Sigmoid colon (tissue), 6 donors: ENCODE measurements at regions not wholly inside any gene's neighbourhood (a gene's known extent, or its start where the extent isn't known, plus 50 kb on each side); places are given as distances from the start of the nearest gene placed in this dataset.

Experiments
- DNase-seq: peaks from one replicate; pipeline ENCODE4 v3.0.0-alpha.2; 2019
- H3K27ac ChIP-seq, 4 donors: fragments of 200-600 bp; sonication (generic); one replicate each; pipeline ENCODE4 v1.5.1; 2016 to 2019; ENCODE audit warnings: mild to moderate bottlenecking in 1 of 4
- H3K27me3 ChIP-seq, 3 donors: fragments of 200-600 bp; sonication (generic); one replicate each; pipeline ENCODE4 v1.5.1; 2019; ENCODE audit warnings: mild to moderate bottlenecking in 1 of 3
- H3K36me3 ChIP-seq, 4 donors: fragments of 200-600 bp; sonication (generic); one replicate each; pipeline ENCODE4 v1.5.1; 2016 to 2019
- H3K4me1 ChIP-seq, 4 donors: fragments of 200-600 bp; sonication (generic); one replicate each; pipeline ENCODE4 v1.5.1; 2017 to 2019
- H3K4me3 ChIP-seq, 4 donors: fragments of 200-600 bp; sonication (generic); one replicate each; pipeline ENCODE4 v1.5.1; 2017 to 2019; ENCODE audit warnings: mild to moderate bottlenecking in 2 of 4, moderate library complexity in 1 of 4
- H3K9me3 ChIP-seq, 4 donors: fragments of 200-600 bp in 3 of 4; sonication (generic) in 3 of 4; one replicate each; pipeline versions ENCODE4 v1.5.1 to v1.6.1; 2013 to 2019
- EP300 ChIP-seq, 4 donors: sonication (generic); formaldehyde crosslinking; IDR thresholded peaks; one replicate each; pipeline ENCODE4 v1.6.1; 2017; ENCODE audit warnings: antibody characterized with exemption in 4 of 4
- POLR2A ChIP-seq, 2 donors: fragments of 450-650 bp; IDR thresholded peaks; one replicate each; pipeline ENCODE4 v1.6.1; 2016; ENCODE audit warnings: antibody characterized with exemption in 2 of 2, mild to moderate bottlenecking in 2 of 2, moderate library complexity in 2 of 2
- POLR2AphosphoS5 ChIP-seq, 4 donors: sonication (generic); formaldehyde crosslinking; IDR thresholded peaks; one replicate each; pipeline ENCODE4 v1.6.1; 2017; ENCODE audit warnings: antibody characterized with exemption in 4 of 4
- WGBS, 2 donors: extraction: QIAGEN DNeasy Blood & Tissue Kit; methylation state at CpG; one replicate each; pipeline ENCODE4 v1.1.7; 2013; 5-methylcytosine and 5-hydroxymethylcytosine counted together
- intact Hi-C: fragments of 100-400 bp; cut with DNase I; formaldehyde crosslinking; loops from one replicate; pipeline ENCODE4 v1.15.1; 2023
- TF ChIP-seq, protein P1 (sequence below), 4 experiments: fragments of 450-650 bp in 3 of 4; fragments of 200-600 bp in 1 of 4; IDR thresholded peaks; one replicate each; pipeline ENCODE4 v1.5.1; 2016 to 2019; ENCODE audit warnings: antibody characterized with exemption in 4 of 4, mild to moderate bottlenecking in 3 of 4, moderate library complexity in 2 of 4
- donor health status: healthy with polysubstance abuse.
- donor health status: healthy.

DNA sequence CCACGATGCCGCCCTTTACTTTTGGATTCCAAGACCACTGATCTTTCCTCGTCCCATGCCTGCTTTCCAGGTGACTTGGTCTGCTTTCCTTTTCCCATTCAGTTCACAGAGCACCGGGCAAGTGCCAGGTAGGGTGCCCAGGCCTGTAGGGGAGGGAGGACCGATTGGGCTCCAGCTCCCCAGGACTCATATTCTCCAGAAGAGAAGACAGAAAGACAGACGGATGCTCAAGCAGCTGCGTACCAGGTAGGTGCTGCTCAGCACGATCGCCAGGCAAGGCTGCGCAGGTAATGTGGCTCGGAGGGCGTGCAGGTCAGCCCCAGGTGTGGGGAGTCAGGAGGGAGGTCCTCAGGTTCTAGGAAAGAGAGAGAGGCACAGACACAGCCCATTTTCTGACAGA, 67.5 kb upstream of the ZNF423 start:
- peak; percentile 20 for DNase-seq
- Histone ChIP-seq H3K4me1 (no peaks in the 10 kb centered on the region), H3K36me3 (no peaks in the 10 kb centered on the region), H3K27me3 (no peaks in the 10 kb centered on the region), H3K27ac (no peak overlapping the region), H3K9me3 (no peaks in the 10 kb centered on the region), H3K4me3 (no peak overlapping the region)
- no peak for TF ChIP-seq EP300 (IDR thresholded peaks at IDR 0.05)
- TF ChIP-seq POLR2A (IDR thresholded peaks at IDR 0.05) = no peak
- TF ChIP-seq POLR2AphosphoS5 (IDR thresholded peaks at IDR 0.05) = no peak
- TF ChIP-seq, protein P1, sequence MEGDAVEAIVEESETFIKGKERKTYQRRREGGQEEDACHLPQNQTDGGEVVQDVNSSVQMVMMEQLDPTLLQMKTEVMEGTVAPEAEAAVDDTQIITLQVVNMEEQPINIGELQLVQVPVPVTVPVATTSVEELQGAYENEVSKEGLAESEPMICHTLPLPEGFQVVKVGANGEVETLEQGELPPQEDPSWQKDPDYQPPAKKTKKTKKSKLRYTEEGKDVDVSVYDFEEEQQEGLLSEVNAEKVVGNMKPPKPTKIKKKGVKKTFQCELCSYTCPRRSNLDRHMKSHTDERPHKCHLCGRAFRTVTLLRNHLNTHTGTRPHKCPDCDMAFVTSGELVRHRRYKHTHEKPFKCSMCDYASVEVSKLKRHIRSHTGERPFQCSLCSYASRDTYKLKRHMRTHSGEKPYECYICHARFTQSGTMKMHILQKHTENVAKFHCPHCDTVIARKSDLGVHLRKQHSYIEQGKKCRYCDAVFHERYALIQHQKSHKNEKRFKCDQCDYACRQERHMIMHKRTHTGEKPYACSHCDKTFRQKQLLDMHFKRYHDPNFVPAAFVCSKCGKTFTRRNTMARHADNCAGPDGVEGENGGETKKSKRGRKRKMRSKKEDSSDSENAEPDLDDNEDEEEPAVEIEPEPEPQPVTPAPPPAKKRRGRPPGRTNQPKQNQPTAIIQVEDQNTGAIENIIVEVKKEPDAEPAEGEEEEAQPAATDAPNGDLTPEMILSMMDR (IDR thresholded peaks at IDR 0.05) = no peak
- 90 to 93% methylated on average over 12 of the region's 12 CpGs for WGBS, 2 donors
- intact Hi-C loops = loop anchor here (2.0 to 5.0 kb wide), 2 partner anchors 431 to 515 kb away; no protein-coding TSS in a partner anchor

DNA sequence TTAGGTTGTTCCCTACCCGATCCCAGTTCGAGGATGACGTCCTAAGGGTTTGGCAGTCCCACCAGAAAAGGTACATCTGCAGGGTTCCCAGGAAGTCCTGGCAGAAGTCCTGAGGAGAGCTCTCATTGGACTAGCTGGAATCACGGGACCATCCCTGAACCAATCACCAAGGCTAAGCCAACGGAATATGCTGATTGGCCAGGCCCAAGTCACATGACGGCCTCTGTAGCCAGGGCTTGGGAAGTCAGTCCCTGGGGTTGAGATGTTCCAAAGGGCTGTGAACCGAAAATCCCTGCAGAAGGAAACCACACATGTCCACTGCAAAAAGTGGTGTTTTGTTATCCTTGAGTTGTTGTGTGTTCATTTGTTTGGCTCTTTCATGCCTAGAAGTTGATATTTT, 68.2 kb upstream of the ZNF423 start:
- 90 to 91% methylated on average over 7 of the region's 7 CpGs for WGBS, 2 donors
- Histone ChIP-seq H3K9me3 (no peaks in the 10 kb centered on the region), H3K4me1 (no peaks in the 10 kb centered on the region), H3K27ac (no peak overlapping the region), H3K4me3 (no peak overlapping the region), H3K27me3 (no peaks in the 10 kb centered on the region), H3K36me3 (no peaks in the 10 kb centered on the region)
- DNase-seq = peak; percentile 47
- intact Hi-C loops = loop anchor here (5.0 kb wide), 1 partner anchor 432 kb away; no protein-coding TSS in a partner anchor
- TF ChIP-seq, protein P1 (IDR thresholded peaks at IDR 0.05) = no peak

DNA sequence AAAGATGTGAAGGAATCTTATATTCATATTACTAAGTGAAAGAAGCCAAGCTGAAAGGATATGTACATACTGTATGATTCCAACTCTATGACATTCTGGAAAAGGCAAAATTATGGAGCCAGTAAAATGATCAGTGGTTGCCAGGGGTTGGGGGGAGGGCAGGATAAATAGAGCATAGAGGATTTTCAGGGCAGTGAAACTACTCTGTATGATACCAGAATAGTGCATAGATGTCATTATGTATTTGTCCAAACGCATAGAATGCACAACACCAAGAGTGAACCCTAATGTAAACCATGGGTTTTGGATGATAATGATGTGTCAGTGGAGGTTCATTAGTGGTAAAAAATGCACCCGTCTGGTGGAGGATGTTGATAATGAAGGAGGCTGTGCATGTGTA, 71.0 kb upstream of the ZNF423 start:
- Histone ChIP-seq H3K27ac (no peak overlapping the region), H3K27me3 (no peaks in the 10 kb centered on the region), H3K4me1 (no peaks in the 10 kb centered on the region), H3K9me3 (no peaks in the 10 kb centered on the region), H3K36me3 (no peaks in the 10 kb centered on the region), H3K4me3 (no peak overlapping the region)
- TF ChIP-seq, protein P1 (IDR thresholded peaks at IDR 0.05) = no peak
- TF ChIP-seq POLR2A (IDR thresholded peaks at IDR 0.05) (no peak), EP300 (IDR thresholded peaks at IDR 0.05) (no peak)
- WGBS, 2 donors = 85 to 88% methylated on average over 2 of the region's 2 CpGs
- no peak for DNase-seq
- intact Hi-C loops = no loop called here

DNA sequence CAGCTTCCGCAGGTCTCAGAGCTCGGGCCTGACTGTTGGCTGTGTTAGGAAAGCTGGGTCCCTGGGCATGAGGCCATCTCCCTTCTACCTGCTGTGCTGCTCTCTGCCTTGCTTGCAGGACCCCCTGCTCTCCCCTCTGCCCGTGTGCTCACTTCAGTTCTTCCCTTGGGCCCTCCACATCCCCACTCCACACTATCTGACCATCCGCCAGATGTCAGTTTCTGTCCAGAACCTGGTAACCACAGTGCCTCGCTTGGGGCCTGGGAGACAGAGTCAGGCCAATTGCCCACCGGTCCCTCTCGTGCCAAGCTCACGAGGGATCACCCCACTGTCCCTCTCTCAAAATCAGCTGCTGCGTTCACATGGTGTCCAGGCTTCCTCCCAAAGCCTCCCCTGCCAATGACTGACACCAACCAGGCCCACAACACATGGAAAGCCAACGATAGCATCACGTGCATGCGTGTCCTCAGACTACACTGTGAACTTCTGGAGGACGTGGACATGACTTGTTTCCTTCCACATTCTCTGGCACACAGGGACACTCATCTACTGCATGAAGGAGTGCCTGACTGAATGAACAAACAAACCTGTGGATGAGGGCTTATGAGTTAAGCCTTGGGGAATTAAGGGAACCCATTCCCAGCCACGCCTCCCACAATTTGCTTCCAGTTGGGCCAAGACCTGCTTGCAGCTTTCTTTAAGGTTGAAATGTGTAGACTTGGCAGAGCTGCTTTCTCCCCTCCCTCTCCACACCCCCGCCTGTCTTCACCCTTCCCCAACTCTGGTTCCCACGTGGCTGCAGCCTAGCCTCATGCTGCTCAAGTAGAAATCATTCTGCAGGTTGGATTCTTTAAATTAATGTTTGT, 72.5 kb upstream of the ZNF423 start:
- WGBS, 2 donors = 80 to 82% methylated on average over 16 of the region's 16 CpGs
- H3K27me3 ChIP-seq = no peaks in the 10 kb centered on the region
- intact Hi-C loops = no loop called here
- H3K9me3 ChIP-seq = no peaks in the 10 kb centered on the region
- TF ChIP-seq, protein P1 (IDR thresholded peaks at IDR 0.05) = no peak
- peak in 1 of 4 donors; percentile 60 for TF ChIP-seq POLR2AphosphoS5 (IDR thresholded peaks at IDR 0.05)
- DNase-seq = peak; percentile 58
- H3K36me3 ChIP-seq = no peaks in the 10 kb centered on the region
- peaks cover 0 to 11% (median 4%) of the 10 kb centered on the region in 4 donors for H3K4me1 ChIP-seq
- H3K27ac ChIP-seq = no peak overlapping the region
- H3K4me3 ChIP-seq = no peak overlapping the region

DNA sequence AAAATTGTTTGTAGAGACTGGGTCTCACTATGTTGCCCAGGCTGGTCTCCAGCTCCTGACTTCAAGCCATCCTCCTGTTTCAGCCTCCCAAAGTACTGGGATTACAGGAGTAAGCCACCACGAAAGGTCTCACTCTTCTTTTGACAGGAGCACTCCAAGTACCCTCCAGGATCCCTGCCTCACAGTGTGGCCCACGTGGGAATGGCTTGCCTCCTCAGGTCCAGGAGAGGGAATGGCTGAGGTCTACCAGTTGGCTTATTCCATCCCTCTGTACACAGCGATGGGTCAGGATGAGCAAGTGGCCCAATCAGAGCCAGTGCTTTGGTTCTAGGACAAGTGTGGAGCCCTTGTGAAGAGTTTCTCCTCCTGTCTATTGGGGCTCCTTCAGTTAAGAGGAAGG, 73.7 kb upstream of the ZNF423 start:
- TF ChIP-seq EP300 (IDR thresholded peaks at IDR 0.05) (no peak), POLR2AphosphoS5 (IDR thresholded peaks at IDR 0.05) (no peak), POLR2A (IDR thresholded peaks at IDR 0.05) (no peak)
- TF ChIP-seq, protein P1 (IDR thresholded peaks at IDR 0.05) = no peak
- Histone ChIP-seq H3K4me3 (no peak overlapping the region), H3K27ac (no peak overlapping the region), H3K9me3 (no peaks in the 10 kb centered on the region), H3K27me3 (no peaks in the 10 kb centered on the region), H3K4me1 (peaks cover 0 to 11% (median 5%) of the 10 kb centered on the region in 4 donors), H3K36me3 (no peaks in the 10 kb centered on the region)
- intact Hi-C loops = no loop called here
- 83 to 87% methylated on average over 3 of the region's 3 CpGs for WGBS, 2 donors
- peak; percentile 15 for DNase-seq
